ENCODE measurements at regions not wholly inside any gene's neighbourhood (a gene's known extent, or its start where the extent isn't known, plus 50 kb on each side); places are given as distances from the start of the nearest gene placed in this dataset.

DNA sequence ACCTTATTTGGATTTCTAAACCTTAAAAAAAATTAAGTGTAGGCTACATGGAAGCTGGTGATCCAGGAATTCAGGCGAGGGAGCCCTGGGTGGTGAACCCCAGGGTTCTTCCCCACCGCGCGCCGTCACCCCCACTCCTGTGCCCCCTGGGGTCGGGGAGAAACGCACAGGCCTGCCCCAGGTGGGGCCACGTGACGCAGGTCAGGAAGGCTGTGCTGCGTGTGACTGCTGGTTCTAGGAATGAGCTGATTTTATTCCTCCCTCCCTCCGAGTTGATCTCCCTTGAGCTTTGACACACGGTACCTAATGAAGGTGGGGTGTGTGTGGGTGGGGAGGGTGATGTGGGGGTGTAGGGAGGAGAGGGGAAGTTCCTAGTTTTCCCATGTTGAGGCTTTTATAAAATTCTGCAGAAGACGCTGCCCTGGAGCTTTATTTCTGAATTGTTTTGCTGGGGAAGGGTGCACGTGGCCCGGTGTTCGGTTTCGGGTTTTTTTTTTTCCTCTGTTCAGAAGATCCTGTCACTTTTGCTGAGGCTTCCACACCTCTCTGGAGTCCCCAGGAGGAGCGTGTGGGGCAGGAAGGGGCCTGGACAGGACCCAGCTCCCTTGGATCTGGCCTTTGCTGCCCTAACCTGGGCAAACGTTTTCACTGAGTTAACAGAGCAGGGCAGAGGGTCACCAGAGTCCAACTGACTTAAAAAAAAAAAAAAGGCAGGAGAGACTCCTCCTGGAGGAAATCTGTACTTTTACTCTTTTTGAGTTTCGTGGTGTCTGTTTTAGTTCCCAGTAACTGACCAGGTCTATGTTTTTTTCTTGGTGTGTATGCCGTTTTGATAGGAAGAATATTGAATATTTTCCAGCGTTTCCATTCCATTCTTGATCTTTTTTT lies 55.8 kb upstream of the GSE1 start:
- no peak for DNase-seq (ENCODE audit: low spot score)

DNA sequence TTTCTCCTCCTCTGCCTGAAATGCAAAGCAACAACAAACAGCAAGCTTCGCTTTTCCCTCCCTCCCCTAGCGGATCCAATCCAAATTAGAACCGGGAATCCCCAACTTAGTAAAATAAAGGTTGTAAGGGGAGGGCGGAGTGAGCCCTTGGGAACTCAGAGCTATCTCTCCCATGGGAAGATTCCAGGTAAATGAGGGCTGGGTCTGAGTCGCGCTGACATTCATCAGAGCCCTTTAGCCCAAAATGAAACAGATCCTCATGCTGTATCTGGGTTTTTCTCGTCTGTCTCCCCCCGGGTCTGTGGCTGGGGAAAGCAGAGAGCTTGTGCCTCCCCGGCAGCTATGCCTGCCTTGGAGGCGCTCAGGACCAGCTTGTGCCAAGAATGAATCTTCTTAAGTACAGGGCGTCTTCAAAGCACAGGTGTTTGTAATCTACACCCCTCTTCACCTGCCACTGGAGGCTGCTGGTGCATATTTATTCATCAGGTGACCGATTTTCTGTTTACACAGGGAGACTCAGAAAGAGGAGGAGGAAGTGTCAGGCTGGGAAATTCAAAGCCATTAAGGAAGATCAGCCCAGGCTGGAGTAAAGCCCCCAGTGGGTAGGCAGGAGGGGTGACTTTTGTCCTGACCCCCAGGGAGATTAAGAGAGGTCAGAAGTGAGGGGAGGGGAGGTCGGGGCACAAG lies 55.0 kb upstream of the GSE1 start:
- no peak for DNase-seq (ENCODE audit: low spot score)

DNA sequence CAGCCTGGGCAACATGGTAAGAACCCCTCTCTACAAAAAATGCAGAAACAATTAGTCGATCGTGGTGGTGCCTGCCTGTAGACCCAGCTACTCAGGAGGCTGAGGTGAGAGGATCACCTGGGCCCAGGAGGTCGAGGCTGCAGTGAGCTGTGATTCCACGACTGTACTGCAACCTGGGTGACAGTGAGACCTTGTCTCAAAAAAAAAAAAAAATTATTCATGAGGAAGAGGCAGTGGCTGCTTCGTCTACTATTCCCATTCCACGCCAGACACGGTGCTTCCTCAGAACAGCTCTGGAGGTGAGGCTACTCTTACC lies 52.2 kb upstream of the GSE1 start:
- DNase-seq (ENCODE audit: low spot score) = no peak

DNA sequence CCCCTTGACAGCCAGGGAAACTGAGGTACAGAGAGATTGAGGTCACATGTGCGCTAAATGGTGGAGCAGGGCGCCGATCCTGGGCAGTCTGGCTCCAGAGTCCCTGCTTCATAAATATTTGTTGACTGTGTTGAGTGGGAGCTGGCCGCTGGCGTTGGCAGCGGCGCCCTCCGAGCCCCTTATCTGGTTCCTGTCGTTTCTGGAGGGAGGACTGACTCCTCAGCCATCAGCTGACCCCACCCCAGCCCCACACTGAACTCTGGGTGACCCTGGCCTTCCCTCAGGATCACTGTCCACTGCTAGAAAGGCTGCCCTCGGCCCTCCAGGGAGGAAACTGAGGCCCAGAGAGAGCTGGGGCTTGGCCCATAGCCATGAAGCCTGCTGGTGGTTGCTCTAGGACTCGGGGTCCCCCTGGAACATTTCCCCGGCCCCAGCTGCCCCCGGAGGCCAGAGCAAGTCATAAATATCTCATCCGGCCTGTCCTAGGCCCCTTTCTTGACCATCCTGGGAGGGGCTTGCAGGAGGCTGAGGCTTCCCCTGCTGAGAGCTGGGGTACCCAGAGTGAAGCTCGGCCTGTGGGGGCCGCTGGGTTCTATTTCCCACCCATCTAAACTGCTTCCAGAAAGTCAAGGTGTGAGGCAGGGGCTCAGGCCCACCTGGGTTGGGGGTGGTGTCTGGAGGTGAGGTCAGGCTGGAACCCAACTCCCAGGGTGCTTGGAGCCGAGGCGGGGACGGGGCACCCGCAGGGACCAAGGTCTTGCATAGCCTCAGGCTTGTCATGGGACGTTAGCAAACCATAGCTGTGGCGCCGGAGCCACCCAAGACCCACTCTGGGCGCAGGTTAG lies 51.7 kb upstream of the GSE1 start:
- DNase-seq (ENCODE audit: low spot score) = no peak

DNA sequence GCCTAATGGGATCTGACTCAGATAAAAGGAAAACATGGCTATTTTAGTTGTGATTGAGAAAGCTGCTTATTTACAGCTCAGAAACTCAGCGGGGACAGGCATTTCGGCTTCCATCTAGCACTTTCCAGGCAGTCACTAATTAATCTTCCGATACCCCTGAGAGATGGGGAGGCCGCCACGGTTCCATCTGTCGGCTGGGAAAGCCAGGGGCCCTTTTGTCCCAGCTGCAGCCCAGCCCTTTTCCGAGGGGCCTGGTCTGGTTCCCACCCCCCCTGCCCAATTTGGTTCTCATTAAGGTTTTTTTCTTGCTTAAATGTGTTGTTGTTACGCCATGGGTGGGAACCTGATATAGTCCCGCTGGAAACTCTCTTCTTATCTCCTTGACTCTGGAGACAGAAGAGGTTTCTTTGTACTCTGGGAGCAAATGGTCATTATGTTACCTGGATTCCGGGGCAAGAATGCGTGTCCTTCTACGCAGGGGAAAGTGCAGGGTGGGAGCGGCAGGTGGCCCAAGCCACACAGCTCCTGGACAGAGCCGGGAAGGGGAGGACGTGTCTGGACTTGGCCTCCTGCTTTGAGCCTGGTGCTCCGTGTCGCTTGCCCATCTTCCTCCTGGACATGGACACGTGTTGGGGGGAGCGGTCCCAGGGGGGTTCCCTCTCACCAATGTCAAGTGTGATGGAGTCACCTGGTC lies 50.9 kb upstream of the GSE1 start:
- DNase-seq (ENCODE audit: low spot score) = no peak

DNA sequence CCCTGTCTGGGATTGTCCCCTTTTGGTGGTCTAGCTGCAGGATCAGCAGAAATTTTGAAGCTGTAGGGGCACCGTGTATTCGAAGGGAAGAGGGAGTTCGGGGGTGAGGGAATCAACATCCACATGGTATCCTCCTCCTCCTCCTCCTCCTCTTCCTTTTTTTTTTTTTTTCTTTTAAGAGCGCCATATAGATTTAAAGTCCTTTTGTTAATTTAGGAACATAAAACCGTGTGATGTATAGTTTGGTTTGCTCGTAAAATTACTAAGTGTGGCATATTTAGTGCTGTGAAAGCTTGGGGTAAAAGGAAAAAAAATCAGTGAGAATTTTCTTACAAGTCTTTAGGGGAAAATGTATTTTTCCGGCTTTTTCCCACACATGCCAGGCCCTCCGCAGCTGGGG lies 50.1 kb upstream of the GSE1 start:
- DNase-seq (ENCODE audit: low spot score) = no peak
